GM03348 (cell line): ENCODE measurements at regions not wholly inside any gene's neighbourhood (a gene's known extent, or its start where the extent isn't known, plus 50 kb on each side); places are given as distances from the start of the nearest gene placed in this dataset.

ENCODE experiments used
- DNase-seq: peaks from one replicate; pipeline ENCODE4 v3.0.0; 2012; ENCODE audit warnings: low spot score

- DNase-seq, result no peak
Measured at GRCh38 chr7:96484845-96485244, 162.9 kb upstream of the SLC25A13 start.

GRCh38 chr7:96484091-96484490, 162.2 kb upstream of the SLC25A13 start:
- DNase-seq, result no peak

GRCh38 chr7:96481796-96482195, 159.9 kb upstream of the SLC25A13 start:
- DNase-seq, result peak; percentile 5

GRCh38 chr7:96479015-96479645, 157.2 kb upstream of the SLC25A13 start:
- DNase-seq, result no peak

GRCh38 chr7:96471606-96472005, 149.7 kb upstream of the SLC25A13 start:
- DNase-seq, result no peak

- DNase-seq, result no peak
Measured at GRCh38 chr7:96452146-96452545, 130.2 kb upstream of the SLC25A13 start.

GRCh38 chr7:96449094-96449493, 127.2 kb upstream of the SLC25A13 start:
- no peak for DNase-seq

- no peak for DNase-seq
Measured at GRCh38 chr7:96447109-96447645, 125.3 kb upstream of the SLC25A13 start.

GRCh38 chr7:96441436-96442084, 119.7 kb upstream of the SLC25A13 start:
- DNase-seq, result no peak

- DNase-seq, result no peak
Measured at GRCh38 chr7:96440328-96440727, 118.4 kb upstream of the SLC25A13 start.

- DNase-seq, result no peak
Measured at GRCh38 chr7:96436880-96437279, 115.0 kb upstream of the SLC25A13 start.

- DNase-seq, result no peak
Measured at GRCh38 chr7:96430356-96430755, 108.5 kb upstream of the SLC25A13 start.

- DNase-seq, result no peak
Measured at GRCh38 chr7:96427143-96427542, 105.2 kb upstream of the SLC25A13 start.

- DNase-seq, result no peak
Measured at GRCh38 chr7:96426685-96427084, 104.8 kb upstream of the SLC25A13 start.

- no peak for DNase-seq
Measured at GRCh38 chr7:96426027-96426426, 104.1 kb upstream of the SLC25A13 start.

- no peak for DNase-seq
Measured at GRCh38 chr7:96424411-96424810, 102.5 kb upstream of the SLC25A13 start.

- DNase-seq, result no peak
Measured at GRCh38 chr7:96422388-96422787, 100.5 kb upstream of the SLC25A13 start.

- no peak for DNase-seq
Measured at GRCh38 chr7:96418581-96418980, 96.7 kb upstream of the SLC25A13 start.

GRCh38 chr7:96417784-96418183, 95.9 kb upstream of the SLC25A13 start:
- DNase-seq, result no peak

GRCh38 chr7:96416599-96416998, 94.7 kb upstream of the SLC25A13 start:
- DNase-seq, result no peak

- no peak for DNase-seq
Measured at GRCh38 chr7:96416116-96416515, 94.2 kb upstream of the SLC25A13 start.

- DNase-seq, result no peak
Measured at GRCh38 chr7:96415293-96415940, 93.5 kb upstream of the SLC25A13 start.

GRCh38 chr7:96414931-96415292, 93.0 kb upstream of the SLC25A13 start:
- DNase-seq, result peak; percentile 54
